ENCODE measurements at regions not wholly inside any gene's neighbourhood (a gene's known extent, or its start where the extent isn't known, plus 50 kb on each side); places are given as distances from the start of the nearest gene placed in this dataset.

GRCh38 chr12:126523891-126524290, 1458.7 kb downstream of the AACS start:
- ChIA-PET POLR2A (no interaction called here), CTCF (no interaction called here)
- H3K27ac ChIP-seq (ENCODE audit: low read depth, low read length), result no peak overlapping the region
- TF ChIP-seq CTCF (IDR thresholded peaks at IDR 0.05; ENCODE audit: low read depth, low read length), result no peak
- DNase-seq (ENCODE audit: low read depth, low spot score), result no peak
- H3K4me3 ChIP-seq (ENCODE audit: low read depth, low read length), result no peak overlapping the region
- no peaks in the 10 kb centered on the region for H3K27me3 ChIP-seq (ENCODE audit: control insufficient read depth, insufficient read depth, low read length)
- peaks cover 14% of the 10 kb centered on the region for H3K9me3 ChIP-seq (ENCODE audit: control insufficient read depth, insufficient read depth, low read length)

- no peak for DNase-seq (ENCODE audit: low read depth, low spot score)
Measured at GRCh38 chr12:126534495-126534894, 1469.3 kb downstream of the AACS start.

GRCh38 chr12:126534942-126535341, 1469.7 kb downstream of the AACS start:
- peaks cover 20% of the 10 kb centered on the region; the same call in 1 of the 2 replicates for H3K9me3 ChIP-seq (ENCODE audit: control insufficient read depth, insufficient read depth, low read length)
- DNase-seq (ENCODE audit: low read depth, low spot score), result no peak
- ChIA-PET POLR2A (no interaction called here), CTCF (no interaction called here)
- TF ChIP-seq CTCF (IDR thresholded peaks at IDR 0.05; ENCODE audit: low read depth, low read length), result no peak
- H3K27me3 ChIP-seq (ENCODE audit: control insufficient read depth, insufficient read depth, low read length), result no peaks in the 10 kb centered on the region
- no peak overlapping the region for H3K4me3 ChIP-seq (ENCODE audit: low read depth, low read length)
- H3K27ac ChIP-seq (ENCODE audit: low read depth, low read length), result no peak overlapping the region

More at GRCh38 chr12:126534495-126534894, 1469.3 kb downstream of the AACS start:
- CTCF ChIA-PET, result no interaction called here
- Histone ChIP-seq H3K4me3 (ENCODE audit: low read depth, low read length) (no peak overlapping the region), H3K27ac (ENCODE audit: low read depth, low read length) (no peak overlapping the region), H3K9me3 (ENCODE audit: control insufficient read depth, insufficient read depth, low read length) (peaks cover 21% of the 10 kb centered on the region; the same call in 1 of the 2 replicates), H3K27me3 (ENCODE audit: control insufficient read depth, insufficient read depth, low read length) (no peaks in the 10 kb centered on the region)
- TF ChIP-seq CTCF (IDR thresholded peaks at IDR 0.05; ENCODE audit: low read depth, low read length), result no peak
- POLR2A ChIA-PET, result no interaction called here

GRCh38 chr12:126535971-126536370, 1470.7 kb downstream of the AACS start:
- Histone ChIP-seq H3K27ac (ENCODE audit: low read depth, low read length) (no peak overlapping the region), H3K4me3 (ENCODE audit: low read depth, low read length) (no peak overlapping the region), H3K27me3 (ENCODE audit: control insufficient read depth, insufficient read depth, low read length) (no peaks in the 10 kb centered on the region), H3K9me3 (ENCODE audit: control insufficient read depth, insufficient read depth, low read length) (peaks cover 23% of the 10 kb centered on the region; the same call in 1 of the 2 replicates)
- no peak for TF ChIP-seq CTCF (IDR thresholded peaks at IDR 0.05; ENCODE audit: low read depth, low read length)
- CTCF ChIA-PET, result no interaction called here
- POLR2A ChIA-PET, result no interaction called here
- DNase-seq (ENCODE audit: low read depth, low spot score), result no peak

- Histone ChIP-seq H3K4me3 (ENCODE audit: low read depth, low read length) (no peak overlapping the region), H3K27me3 (ENCODE audit: control insufficient read depth, insufficient read depth, low read length) (no peaks in the 10 kb centered on the region), H3K9me3 (ENCODE audit: control insufficient read depth, insufficient read depth, low read length) (peaks cover 22% of the 10 kb centered on the region; the same call in 1 of the 2 replicates), H3K27ac (ENCODE audit: low read depth, low read length) (no peak overlapping the region)
- POLR2A ChIA-PET, result no interaction called here
- CTCF ChIA-PET, result no interaction called here
- no peak for TF ChIP-seq CTCF (IDR thresholded peaks at IDR 0.05; ENCODE audit: low read depth, low read length)
- DNase-seq (ENCODE audit: low read depth, low spot score), result no peak
Measured at GRCh38 chr12:126537961-126538530, 1472.8 kb downstream of the AACS start.
